CD4-positive, alpha-beta memory T cell (primary cell): ENCODE measurements at regions not wholly inside any gene's neighbourhood (a gene's known extent, or its start where the extent isn't known, plus 50 kb on each side); places are given as distances from the start of the nearest gene placed in this dataset.

Source experiments
- CTCF ChIA-PET: fragments of 350-600 bp; sonication (Branson Sonifier 250); formaldehyde crosslinking; loops from one replicate; lab custom pipeline; 2021; ENCODE audit warnings: inconsistent platforms; ENCODE audit not compliant: partially characterized antibody; lab: Charles Lee
- POLR2A ChIA-PET: fragments of 350-600 bp; sonication (Branson Sonifier 250); formaldehyde crosslinking; loops from one replicate; lab custom pipeline; 2021; ENCODE audit not compliant: partially characterized antibody; lab: Charles Lee
- DNase-seq, 5 donors: peaks; one replicate each; pipeline versions ENCODE4 v3.0.0 to v3.0.0-alpha.2; 2020 to 2022; ENCODE audit warnings: mixed read lengths in 1 of 5
- H3K27ac ChIP-seq: one replicate; pipeline ENCODE4 v1.7.0; 2013; ENCODE audit warnings: low read depth, low read length
- H3K27me3 ChIP-seq: 2 replicates; pipeline ENCODE4 v1.7.0; 2013; ENCODE audit warnings: mild to moderate bottlenecking, low read length, moderate library complexity; ENCODE audit not compliant: insufficient read depth
- H3K36me3 ChIP-seq: 2 replicates; pipeline ENCODE4 v1.7.0; 2013; ENCODE audit warnings: mild to moderate bottlenecking, low read length, moderate library complexity; ENCODE audit not compliant: insufficient read depth
- H3K4me1 ChIP-seq: 2 replicates; pipeline ENCODE4 v1.7.0; 2013; ENCODE audit warnings: mild to moderate bottlenecking, low read length, moderate library complexity; ENCODE audit not compliant: insufficient read depth
- H3K4me3 ChIP-seq, 2 donors: one replicate each; pipeline ENCODE4 v1.7.0; 2013; ENCODE audit warnings: low read length in 2 of 2, mild to moderate bottlenecking in 1 of 2
- H3K9me3 ChIP-seq, 2 donors: one replicate each; pipeline ENCODE4 v1.7.0; 2013; ENCODE audit warnings: low read length in 2 of 2, control low read depth in 1 of 2; ENCODE audit not compliant: control insufficient read depth in 1 of 2
- H3K27ac Mint-ChIP-seq, 7 donors: one replicate each; pipeline ENCODE4 v1.8.0; 2020 to 2021; ENCODE audit warnings: mixed read lengths in 7 of 7, mild to moderate bottlenecking in 6 of 7, inconsistent platforms in 3 of 7, moderate library complexity in 3 of 7
- H3K27me3 Mint-ChIP-seq, 2 donors: one replicate each; pipeline ENCODE4 v1.8.0; 2020 to 2021; ENCODE audit warnings: mixed read lengths in 2 of 2
- H3K36me3 Mint-ChIP-seq, 2 donors: one replicate each; pipeline ENCODE4 v1.8.0; 2020 to 2021; ENCODE audit warnings: mixed read lengths in 2 of 2, inconsistent platforms in 1 of 2, mild to moderate bottlenecking in 1 of 2
- H3K4me1 Mint-ChIP-seq, 4 donors: one replicate each; pipeline ENCODE4 v1.8.0; 2020 to 2021; ENCODE audit warnings: mixed read lengths in 4 of 4, mild to moderate bottlenecking in 1 of 4
- H3K4me3 Mint-ChIP-seq, 8 donors: one replicate each; pipeline ENCODE4 v1.8.0; 2020 to 2021; ENCODE audit warnings: mixed read lengths in 8 of 8, mild to moderate bottlenecking in 7 of 8, moderate library complexity in 6 of 8, inconsistent platforms in 3 of 8
- H3K9me3 Mint-ChIP-seq, 8 donors: one replicate each; pipeline ENCODE4 v1.8.0; 2020 to 2021; ENCODE audit warnings: mixed read lengths in 8 of 8, mild to moderate bottlenecking in 5 of 8, inconsistent platforms in 3 of 8, moderate library complexity in 1 of 8
- intact Hi-C: fragments of 100-400 bp; cut with micrococcal nuclease; formaldehyde crosslinking; loops from one replicate; pipeline ENCODE4 v1.15.1; 2023

GRCh38 chr4:125836597-125837195 lies 521.9 kb downstream of the FAT4 start:
- Mint-ChIP-seq H3K36me3 (no peaks in the 10 kb centered on the region), H3K4me1 (no peaks in the 10 kb centered on the region), H3K9me3 (peaks cover 0 to 7% (median 2%) of the 10 kb centered on the region in 8 donors), H3K27me3 (no peaks in the 10 kb centered on the region), H3K27ac (no peak overlapping the region), H3K4me3 (no peak overlapping the region)
- intact Hi-C loops: no loop called here
- H3K4me3 ChIP-seq: no peak overlapping the region
- CTCF ChIA-PET: no interaction called here
- no peak for DNase-seq
- POLR2A ChIA-PET: no interaction called here
- H3K27me3 ChIP-seq: no peaks in the 10 kb centered on the region
- no peaks in the 10 kb centered on the region for H3K9me3 ChIP-seq
- no peaks in the 10 kb centered on the region for H3K4me1 ChIP-seq
- no peak overlapping the region for H3K27ac ChIP-seq
- H3K36me3 ChIP-seq: no peaks in the 10 kb centered on the region

GRCh38 chr4:125837493-125838201 lies 522.9 kb downstream of the FAT4 start:
- Mint-ChIP-seq H3K36me3 (no peaks in the 10 kb centered on the region), H3K27ac (no peak overlapping the region), H3K27me3 (no peaks in the 10 kb centered on the region), H3K4me3 (no peak overlapping the region), H3K4me1 (no peaks in the 10 kb centered on the region), H3K9me3 (peaks cover 0 to 7% (median under 1%) of the 10 kb centered on the region in 8 donors)
- no peak overlapping the region for H3K4me3 ChIP-seq
- intact Hi-C loops: no loop called here
- H3K9me3 ChIP-seq: no peaks in the 10 kb centered on the region
- POLR2A ChIA-PET: no interaction called here
- no peaks in the 10 kb centered on the region for H3K4me1 ChIP-seq
- H3K27me3 ChIP-seq: no peaks in the 10 kb centered on the region
- H3K27ac ChIP-seq: no peak overlapping the region
- CTCF ChIA-PET: no interaction called here
- no peaks in the 10 kb centered on the region for H3K36me3 ChIP-seq
- no peak for DNase-seq

- H3K27me3 Mint-ChIP-seq: no peaks in the 10 kb centered on the region
- DNase-seq: no peak
- ChIA-PET POLR2A (no interaction called here), CTCF (no interaction called here)
- no peaks in the 10 kb centered on the region for H3K4me1 ChIP-seq
- no peaks in the 10 kb centered on the region for H3K36me3 Mint-ChIP-seq
- H3K9me3 ChIP-seq: no peaks in the 10 kb centered on the region
- H3K4me3 Mint-ChIP-seq: no peak overlapping the region
- H3K27ac ChIP-seq: no peak overlapping the region
- H3K4me3 ChIP-seq: no peak overlapping the region
- intact Hi-C loops: no loop called here
- H3K27ac Mint-ChIP-seq: no peak overlapping the region
- H3K4me1 Mint-ChIP-seq: no peaks in the 10 kb centered on the region
- no peaks in the 10 kb centered on the region for H3K27me3 ChIP-seq
- peaks cover 0 to 7% (median 0%) of the 10 kb centered on the region in 8 donors for H3K9me3 Mint-ChIP-seq
- H3K36me3 ChIP-seq: no peaks in the 10 kb centered on the region
Measured at GRCh38 chr4:125838202-125838601, 523.4 kb downstream of the FAT4 start.

GRCh38 chr4:125838924-125839323 lies 524.2 kb downstream of the FAT4 start:
- Histone ChIP-seq H3K4me1 (no peaks in the 10 kb centered on the region), H3K27ac (no peak overlapping the region), H3K4me3 (no peak overlapping the region), H3K36me3 (no peaks in the 10 kb centered on the region), H3K27me3 (no peaks in the 10 kb centered on the region), H3K9me3 (no peaks in the 10 kb centered on the region)
- Mint-ChIP-seq H3K27me3 (no peaks in the 10 kb centered on the region), H3K27ac (no peak overlapping the region), H3K4me3 (no peak overlapping the region), H3K9me3 (peaks cover 0 to 5% (median 0%) of the 10 kb centered on the region in 8 donors), H3K36me3 (no peaks in the 10 kb centered on the region), H3K4me1 (no peaks in the 10 kb centered on the region)
- intact Hi-C loops: no loop called here
- ChIA-PET CTCF (no interaction called here), POLR2A (no interaction called here)
- no peak for DNase-seq

GRCh38 chr4:125843947-125844346 lies 529.2 kb downstream of the FAT4 start:
- ChIA-PET POLR2A (no interaction called here), CTCF (no interaction called here)
- Histone ChIP-seq H3K4me3 (no peak overlapping the region), H3K27ac (no peak overlapping the region), H3K36me3 (no peaks in the 10 kb centered on the region), H3K9me3 (no peaks in the 10 kb centered on the region), H3K4me1 (no peaks in the 10 kb centered on the region), H3K27me3 (no peaks in the 10 kb centered on the region)
- H3K27ac Mint-ChIP-seq: no peak overlapping the region
- H3K4me3 Mint-ChIP-seq: no peak overlapping the region
- intact Hi-C loops: no loop called here
- H3K27me3 Mint-ChIP-seq: no peaks in the 10 kb centered on the region
- no peaks in the 10 kb centered on the region for H3K36me3 Mint-ChIP-seq
- H3K9me3 Mint-ChIP-seq: peaks cover 0 to 5% (median 1%) of the 10 kb centered on the region in 8 donors
- H3K4me1 Mint-ChIP-seq: no peaks in the 10 kb centered on the region
- no peak for DNase-seq

- CTCF ChIA-PET: no interaction called here
- Histone ChIP-seq H3K9me3 (no peaks in the 10 kb centered on the region), H3K4me3 (no peak overlapping the region), H3K36me3 (no peaks in the 10 kb centered on the region), H3K27me3 (no peaks in the 10 kb centered on the region), H3K27ac (no peak overlapping the region), H3K4me1 (no peaks in the 10 kb centered on the region)
- no peak overlapping the region for H3K27ac Mint-ChIP-seq
- H3K4me3 Mint-ChIP-seq: no peak overlapping the region
- no peaks in the 10 kb centered on the region for H3K4me1 Mint-ChIP-seq
- peaks cover 0 to 9% (median 6%) of the 10 kb centered on the region in 8 donors for H3K9me3 Mint-ChIP-seq
- POLR2A ChIA-PET: no interaction called here
- no peak for DNase-seq
- no peaks in the 10 kb centered on the region for H3K27me3 Mint-ChIP-seq
- intact Hi-C loops: no loop called here
- no peaks in the 10 kb centered on the region for H3K36me3 Mint-ChIP-seq
Measured at GRCh38 chr4:125847518-125847917, 532.8 kb downstream of the FAT4 start.

GRCh38 chr4:125849869-125850268 lies 535.1 kb downstream of the FAT4 start:
- Mint-ChIP-seq H3K4me3 (no peak overlapping the region), H3K4me1 (no peaks in the 10 kb centered on the region), H3K27ac (no peak overlapping the region), H3K9me3 (peaks cover 0 to 10% (median 8%) of the 10 kb centered on the region in 8 donors), H3K36me3 (no peaks in the 10 kb centered on the region), H3K27me3 (no peaks in the 10 kb centered on the region)
- intact Hi-C loops: no loop called here
- CTCF ChIA-PET: no interaction called here
- Histone ChIP-seq H3K27me3 (no peaks in the 10 kb centered on the region), H3K36me3 (no peaks in the 10 kb centered on the region), H3K27ac (no peak overlapping the region), H3K4me3 (no peak overlapping the region), H3K9me3 (no peaks in the 10 kb centered on the region), H3K4me1 (no peaks in the 10 kb centered on the region)
- DNase-seq: no peak
- POLR2A ChIA-PET: no interaction called here
